HG03457 (cell line): ENCODE measurements at regions not wholly inside any gene's neighbourhood (a gene's known extent, or its start where the extent isn't known, plus 50 kb on each side); places are given as distances from the start of the nearest gene placed in this dataset.
"Not testable (repeated sequence)": the region's sequence is repeated elsewhere in the genome, so short reads cannot be mapped to it uniquely, and the experiment has no call there.

Experiments
- ATAC-seq: cut with Tn5 transposase; IDR thresholded peaks from one replicate; pipeline ENCODE4 v1.9.1; 2021; ENCODE audit warnings: moderate number of reproducible peaks; ENCODE audit not compliant: unreplicated experiment

- ATAC-seq: no peak
Observed at GRCh38 chr22:23384431-23384830, 195.7 kb downstream of the IGLL1 start.

- ATAC-seq: no peak
Observed at GRCh38 chr22:23383491-23384361, 196.4 kb downstream of the IGLL1 start.

DNA sequence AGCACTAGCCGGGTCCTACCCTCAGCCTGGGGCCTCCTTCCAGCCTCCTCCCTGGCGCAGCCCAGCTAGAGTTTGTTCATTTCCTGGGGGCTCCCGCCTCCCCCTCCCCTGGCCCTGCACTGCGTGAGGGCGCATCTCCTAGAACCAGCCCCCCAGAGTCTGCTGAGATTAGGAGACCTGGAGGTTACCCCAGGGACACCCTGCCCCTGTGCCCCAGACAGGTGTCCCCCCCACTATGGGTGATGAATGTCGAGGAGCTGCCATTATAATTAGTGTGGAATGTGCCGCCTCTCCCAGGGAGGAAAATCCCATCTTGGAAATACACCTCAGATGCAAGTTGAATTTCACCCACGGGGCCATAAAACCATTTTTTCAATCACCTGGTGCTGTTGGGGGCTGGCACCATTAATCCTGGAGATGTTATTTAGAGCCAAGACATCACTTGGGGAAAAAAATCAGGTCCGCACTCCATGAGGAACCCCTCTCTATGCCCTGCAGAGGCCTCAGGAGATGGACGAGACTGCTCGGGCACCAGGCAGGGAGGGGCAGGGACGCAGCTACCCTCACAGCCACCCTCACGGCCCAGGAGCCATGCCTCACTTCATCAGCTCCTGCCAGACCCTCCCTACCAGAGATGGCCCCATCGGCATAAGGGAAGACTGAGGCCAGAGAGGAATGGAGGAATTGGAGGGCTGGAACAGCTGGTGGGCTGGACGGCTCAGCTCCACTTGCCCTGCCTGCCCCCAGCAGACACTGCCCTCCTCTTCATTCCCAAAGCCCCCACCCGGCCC is 197.5 kb downstream of the IGLL1 start:
- no peak for ATAC-seq

DNA sequence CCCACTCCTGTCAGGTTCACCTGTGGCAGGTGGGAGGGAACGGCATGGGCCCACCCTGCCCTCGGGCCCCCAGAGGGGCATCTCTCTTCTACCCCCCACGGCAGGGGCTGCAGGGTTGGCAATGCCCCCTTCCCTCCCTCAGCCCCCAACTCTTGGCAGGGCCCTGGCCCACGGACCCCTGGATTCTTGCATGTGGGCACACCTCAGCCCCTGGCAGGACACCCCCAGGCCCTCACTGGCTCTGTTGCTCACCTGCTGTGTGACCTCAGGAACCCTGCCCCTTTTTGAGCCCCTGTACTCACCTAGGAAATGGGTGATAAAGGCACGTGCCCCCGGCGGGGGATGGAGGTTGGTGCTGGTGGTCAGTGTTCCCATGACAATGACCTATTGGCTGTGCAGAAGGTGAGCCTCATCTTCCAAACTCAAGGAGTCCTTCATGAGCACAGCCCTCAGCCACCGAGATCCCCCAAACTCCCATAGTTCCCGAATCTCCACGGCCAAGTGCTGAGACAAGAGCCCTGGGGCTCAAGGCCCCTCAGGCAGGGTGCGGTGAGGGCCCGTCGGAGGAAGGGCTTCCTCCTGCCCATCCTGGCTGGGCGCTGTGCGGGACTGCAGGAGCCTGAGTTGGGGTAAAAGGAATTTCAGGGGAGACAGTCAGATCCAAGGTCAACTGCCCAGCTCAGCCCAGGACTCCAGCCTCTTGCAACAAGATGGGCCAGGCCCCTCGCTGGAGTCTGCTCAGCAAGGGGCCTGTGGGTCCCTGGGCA is 198.2 kb downstream of the IGLL1 start:
- no peak for ATAC-seq

GRCh38 chr22:23380911-23381310 is 199.2 kb downstream of the IGLL1 start:
- ATAC-seq: no peak

DNA sequence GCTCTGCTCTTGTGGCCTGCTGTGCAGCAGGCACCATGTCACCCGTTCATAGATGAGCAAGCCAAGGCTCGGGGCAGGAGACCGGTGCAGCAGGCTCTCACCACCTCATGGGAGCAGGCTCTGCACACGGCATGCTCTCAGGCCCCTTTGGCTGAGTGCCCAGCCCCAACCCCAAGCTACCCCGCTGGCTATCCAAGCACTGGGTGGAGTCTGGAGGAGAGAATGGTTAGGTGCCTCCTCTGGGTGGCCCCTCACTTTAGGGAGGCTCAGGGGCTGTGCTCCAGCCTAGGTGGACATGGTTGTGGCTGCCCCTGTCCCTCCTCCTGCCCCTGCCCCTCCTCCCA is 199.9 kb downstream of the IGLL1 start:
- ATAC-seq: no peak

GRCh38 chr22:23379540-23380229 is 199.4 kb downstream of the BCR start:
- not testable (repeated sequence) for ATAC-seq

GRCh38 chr22:23377767-23378166 is 197.5 kb downstream of the BCR start:
- no peak for ATAC-seq

DNA sequence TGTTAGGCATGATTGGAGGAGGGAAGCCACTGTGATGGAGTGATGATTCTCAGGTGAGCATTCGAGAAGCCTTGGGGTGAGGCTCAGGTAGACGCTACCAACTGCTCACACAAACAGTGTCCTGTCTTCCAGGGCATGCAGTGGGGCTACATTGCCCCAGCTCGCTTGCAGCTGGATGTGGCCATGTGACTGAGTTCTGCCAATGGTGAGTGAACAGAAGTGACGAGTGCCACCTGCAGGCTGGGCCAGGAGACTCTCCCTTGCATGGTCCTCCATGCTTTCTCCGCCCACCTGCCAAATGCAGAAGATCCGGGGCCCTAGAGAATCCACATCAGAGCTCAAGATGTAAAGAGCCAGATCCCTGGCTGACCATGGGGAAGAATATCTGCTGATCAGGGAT is 195.9 kb downstream of the BCR start:
- no peak for ATAC-seq

DNA sequence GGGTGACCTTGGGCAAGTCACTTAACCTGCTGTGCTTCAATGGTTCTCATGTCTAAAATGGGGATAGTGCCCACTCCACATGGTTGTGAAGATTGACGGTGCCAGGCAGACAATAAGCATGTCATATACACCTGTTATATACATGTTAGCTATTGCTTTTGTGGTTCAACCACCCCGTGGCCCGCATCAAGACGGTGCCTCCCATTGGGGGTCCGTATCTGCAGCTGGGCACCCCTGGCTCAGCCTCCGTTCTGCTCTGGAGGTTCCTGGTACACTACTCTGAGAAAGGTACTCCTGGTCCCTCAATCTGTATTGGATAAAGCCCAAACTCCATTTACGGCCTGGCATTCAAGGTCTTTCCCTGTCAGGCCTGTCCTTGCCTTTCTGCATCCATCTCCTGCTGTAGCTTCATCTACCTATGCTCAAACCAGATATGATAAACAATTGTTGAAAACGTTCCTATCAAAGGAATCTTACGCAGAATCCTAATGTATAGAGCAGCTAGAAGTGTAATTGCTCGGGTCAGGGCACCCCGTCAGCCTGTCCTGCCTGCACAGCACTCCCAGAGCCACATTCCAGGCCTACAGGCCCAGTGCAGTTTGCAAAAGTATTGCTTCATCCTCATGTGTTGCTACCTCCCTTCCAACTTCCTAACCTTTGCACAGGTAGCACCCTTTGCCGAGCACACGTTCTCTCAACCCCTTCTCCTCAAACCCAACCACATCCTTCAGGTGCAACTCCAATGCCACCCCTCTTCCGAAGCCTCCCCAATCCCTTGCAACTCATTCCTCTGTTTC is 194.9 kb downstream of the BCR start:
- no peak for ATAC-seq

- no peak for ATAC-seq
Observed at GRCh38 chr22:23373601-23374000, 193.3 kb downstream of the BCR start.

DNA sequence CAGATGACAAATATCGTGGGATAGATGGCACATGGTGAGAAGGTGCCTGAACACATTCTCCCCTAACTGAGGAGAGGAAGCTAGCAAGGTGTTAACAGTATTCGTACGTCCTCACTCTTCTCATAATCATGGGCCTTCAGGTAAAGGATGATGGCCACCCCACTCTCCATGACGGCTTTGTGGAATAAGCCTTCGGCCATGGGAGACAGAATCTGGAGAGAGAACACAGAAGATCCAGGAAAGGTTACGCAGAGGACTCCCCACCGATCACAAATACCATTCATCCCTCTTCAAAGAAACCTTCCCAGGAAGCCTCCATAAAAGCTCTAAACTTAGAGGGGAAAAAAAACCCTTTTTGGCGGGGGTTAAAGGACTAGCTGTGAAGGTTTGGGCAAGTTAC is 189.9 kb downstream of the BCR start:
- no peak for ATAC-seq

- ATAC-seq: no peak
Observed at GRCh38 chr22:23369054-23369685, 188.9 kb downstream of the BCR start.
